OCI-LY3 (cell line): ENCODE measurements at regions not wholly inside any gene's neighbourhood (a gene's known extent, or its start where the extent isn't known, plus 50 kb on each side); places are given as distances from the start of the nearest gene placed in this dataset.

Source experiments
- EZH2phosphoT487 ChIP-seq: fragments of 200-600 bp; shearing (Covaris generic); IDR thresholded peaks from 2 replicates; pipeline ENCODE4 v1.6.1; 2018; ENCODE audit warnings: antibody characterized with exemption, mixed run types, low read depth
- TF ChIP-seq, protein P1 (sequence below): fragments of 200-600, 300-600 bp; sonication (generic); IDR thresholded peaks from 2 replicates; pipeline ENCODE4 v1.5.1; 2014; ENCODE audit warnings: antibody characterized with exemption, low read length, low read depth

- TF ChIP-seq, protein P1, sequence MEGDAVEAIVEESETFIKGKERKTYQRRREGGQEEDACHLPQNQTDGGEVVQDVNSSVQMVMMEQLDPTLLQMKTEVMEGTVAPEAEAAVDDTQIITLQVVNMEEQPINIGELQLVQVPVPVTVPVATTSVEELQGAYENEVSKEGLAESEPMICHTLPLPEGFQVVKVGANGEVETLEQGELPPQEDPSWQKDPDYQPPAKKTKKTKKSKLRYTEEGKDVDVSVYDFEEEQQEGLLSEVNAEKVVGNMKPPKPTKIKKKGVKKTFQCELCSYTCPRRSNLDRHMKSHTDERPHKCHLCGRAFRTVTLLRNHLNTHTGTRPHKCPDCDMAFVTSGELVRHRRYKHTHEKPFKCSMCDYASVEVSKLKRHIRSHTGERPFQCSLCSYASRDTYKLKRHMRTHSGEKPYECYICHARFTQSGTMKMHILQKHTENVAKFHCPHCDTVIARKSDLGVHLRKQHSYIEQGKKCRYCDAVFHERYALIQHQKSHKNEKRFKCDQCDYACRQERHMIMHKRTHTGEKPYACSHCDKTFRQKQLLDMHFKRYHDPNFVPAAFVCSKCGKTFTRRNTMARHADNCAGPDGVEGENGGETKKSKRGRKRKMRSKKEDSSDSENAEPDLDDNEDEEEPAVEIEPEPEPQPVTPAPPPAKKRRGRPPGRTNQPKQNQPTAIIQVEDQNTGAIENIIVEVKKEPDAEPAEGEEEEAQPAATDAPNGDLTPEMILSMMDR, result no peak
- TF ChIP-seq EZH2phosphoT487, result no peak
Measured at GRCh38 chr10:47061776-47062175, 150.5 kb downstream of the PTPN20 start.
